HEK293 (cell line): ENCODE measurements at regions not wholly inside any gene's neighbourhood (a gene's known extent, or its start where the extent isn't known, plus 50 kb on each side); places are given as distances from the start of the nearest gene placed in this dataset.

Experiments
- CTCF ChIA-PET: fragments of 350-600 bp; formaldehyde crosslinking; extraction: SDS; loops from one replicate; lab custom pipeline; 2021; ENCODE audit warnings: antibody characterized with exemption; lab: Yijun Ruan, JAX
- POLR2A ChIA-PET: fragments of 300-600 bp; formaldehyde crosslinking; extraction: SDS; loops from one replicate; lab custom pipeline; 2020; ENCODE audit warnings: antibody characterized with exemption, inconsistent platforms; lab: Yijun Ruan, JAX
- H3K27ac ChIP-seq: fragments of 200-500 bp; sonication (Bioruptor generic); 2 replicates; pipeline ENCODE4 v1.5.1; 2014; ENCODE audit warnings: low read depth, low read length, control low read depth, inconsistent platforms; ENCODE audit errors: extremely low read depth
- H3K36me3 ChIP-seq, 2 experiments: fragments of 200-500 bp in 1 of 2; sonication (Bioruptor generic) in 1 of 2; 1 replicate in 1 of 2; 2 replicates in 1 of 2; pipeline ENCODE4 v1.5.1; 2014 to 2017; ENCODE audit warnings: inconsistent platforms in 2 of 2, low read length in 2 of 2; ENCODE audit not compliant: control insufficient read depth in 2 of 2, insufficient read depth in 1 of 2
- H3K4me1 ChIP-seq: fragments of 200-500 bp; sonication (Bioruptor generic); 2 replicates; pipeline ENCODE4 v1.5.1; 2014; ENCODE audit warnings: mild to moderate bottlenecking, low read length, inconsistent platforms; ENCODE audit not compliant: control insufficient read depth, insufficient read depth
- H3K4me3 ChIP-seq: 2 replicates; pipeline ENCODE4 v1.5.1; 2011; ENCODE audit warnings: low read depth, mild to moderate bottlenecking, control low read depth, low read length, moderate library complexity
- H3K9me3 ChIP-seq: fragments of 200-500 bp; sonication (Bioruptor generic); 2 replicates; pipeline ENCODE4 v1.5.1; 2014; ENCODE audit warnings: low read depth, low read length, inconsistent platforms; ENCODE audit not compliant: control insufficient read depth, insufficient read depth
- GLI2 ChIP-seq: fragments of 450-650 bp; formaldehyde crosslinking; IDR thresholded peaks from 2 replicates; pipeline ENCODE4; 2017; ENCODE audit warnings: missing biosample characterization, missing genetic modification characterization, low read depth, borderline replicate concordance
- KLF16 ChIP-seq: fragments of 450-650 bp; formaldehyde crosslinking; IDR thresholded peaks from 2 replicates; pipeline ENCODE4 v1.5.1; 2017; ENCODE audit warnings: missing biosample characterization, missing genetic modification characterization
- KLF9 ChIP-seq: fragments of 450-650 bp; formaldehyde crosslinking; IDR thresholded peaks from 2 replicates; pipeline ENCODE4 v1.5.1; 2016; ENCODE audit warnings: missing biosample characterization, missing genetic modification characterization, low read depth
- ZBTB10 ChIP-seq: fragments of 450-650 bp; formaldehyde crosslinking; IDR thresholded peaks from 2 replicates; pipeline ENCODE4 v1.5.1; 2016; ENCODE audit warnings: missing biosample characterization, missing genetic modification characterization
- ZBTB20 ChIP-seq: fragments of 450-650 bp; formaldehyde crosslinking; IDR thresholded peaks from 2 replicates; pipeline ENCODE4 v1.5.1; 2016; ENCODE audit warnings: missing biosample characterization, missing genetic modification characterization
- ZBTB7A ChIP-seq: fragments of 450-650 bp; formaldehyde crosslinking; IDR thresholded peaks from 2 replicates; pipeline ENCODE4 v1.5.1; 2016; ENCODE audit warnings: low read depth, missing biosample characterization, missing genetic modification characterization
- ZFP3 ChIP-seq: fragments of 450-650 bp; formaldehyde crosslinking; IDR thresholded peaks from 2 replicates; pipeline ENCODE4 v1.5.1; 2016; ENCODE audit warnings: low read depth, missing biosample characterization, missing genetic modification characterization
- ZNF302 ChIP-seq: fragments of 450-650 bp; formaldehyde crosslinking; IDR thresholded peaks from 2 replicates; pipeline ENCODE4 v1.5.1; 2016; ENCODE audit warnings: missing biosample characterization, missing genetic modification characterization, low read depth
- ZNF324 ChIP-seq: fragments of 450-650 bp; formaldehyde crosslinking; IDR thresholded peaks from 2 replicates; pipeline ENCODE4 v1.5.1; 2016; ENCODE audit warnings: missing biosample characterization, missing genetic modification characterization
- ZNF423 ChIP-seq: fragments of 450-650 bp; formaldehyde crosslinking; IDR thresholded peaks from 2 replicates; pipeline ENCODE4 v1.5.1; 2016; ENCODE audit warnings: missing biosample characterization, missing genetic modification characterization
- ZNF449 ChIP-seq: fragments of 450-650 bp; formaldehyde crosslinking; IDR thresholded peaks from 2 replicates; pipeline ENCODE4 v1.5.1; 2017; ENCODE audit warnings: missing biosample characterization, mild to moderate bottlenecking, missing genetic modification characterization, moderate library complexity
- ZNF513 ChIP-seq: fragments of 450-650 bp; IDR thresholded peaks from 2 replicates; pipeline ENCODE4 v1.5.1; 2018; ENCODE audit warnings: missing biosample characterization, missing genetic modification characterization
- ZNF529 ChIP-seq: fragments of 450-650 bp; formaldehyde crosslinking; IDR thresholded peaks from 2 replicates; pipeline ENCODE4 v1.5.1; 2017; ENCODE audit warnings: missing genetic modification characterization, missing biosample characterization; ENCODE audit not compliant: insufficient replicate concordance
- ZNF560 ChIP-seq: fragments of 450-650 bp; formaldehyde crosslinking; IDR thresholded peaks from 2 replicates; pipeline ENCODE4 v1.5.1; 2017; ENCODE audit warnings: missing biosample characterization, missing genetic modification characterization, borderline replicate concordance
- ZNF585B ChIP-seq: fragments of 450-650 bp; formaldehyde crosslinking; IDR thresholded peaks from 2 replicates; pipeline ENCODE4 v1.5.1; 2016; ENCODE audit warnings: missing biosample characterization, missing genetic modification characterization

GRCh38 chr4:28167411-28167810, 1306.8 kb downstream of the STIM2 start:
- Histone ChIP-seq H3K27ac (no peak overlapping the region), H3K9me3 (no peaks in the 10 kb centered on the region), H3K4me1 (no peaks in the 10 kb centered on the region), H3K36me3 (no peaks in the 10 kb centered on the region), H3K4me3 (no peak overlapping the region)
- TF ChIP-seq ZNF302 (tag by site-specific recombination) = no peak
- CTCF ChIA-PET = no interaction called here
- POLR2A ChIA-PET = no interaction called here

- no peaks in the 10 kb centered on the region for H3K36me3 ChIP-seq
- no peaks in the 10 kb centered on the region for H3K9me3 ChIP-seq
- TF ChIP-seq ZNF585B (no peak), ZBTB7A (tag by site-specific recombination) (no peak), KLF16 (tag by site-specific recombination) (no peak), ZNF560 (tag by site-specific recombination) (no peak), ZNF529 (tag by site-specific recombination) (no peak), ZFP3 (tag by site-specific recombination) (no peak), ZNF449 (tag by site-specific recombination) (no peak), GLI2 (tag by site-specific recombination) (no peak), ZNF513 (tag by site-specific recombination) (no peak)
- H3K4me3 ChIP-seq = no peak overlapping the region
- no peaks in the 10 kb centered on the region for H3K4me1 ChIP-seq
- ChIA-PET POLR2A (no interaction called here), CTCF (no interaction called here)
- H3K27ac ChIP-seq = no peak overlapping the region
Observed at GRCh38 chr4:28176942-28177341, 1316.3 kb downstream of the STIM2 start.

- ChIA-PET POLR2A (no interaction called here), CTCF (no interaction called here)
- Histone ChIP-seq H3K4me1 (no peaks in the 10 kb centered on the region), H3K36me3 (no peaks in the 10 kb centered on the region), H3K4me3 (no peak overlapping the region), H3K9me3 (no peaks in the 10 kb centered on the region), H3K27ac (no peak overlapping the region)
- no peak for TF ChIP-seq ZBTB10 (tag by site-specific recombination)
Observed at GRCh38 chr4:28177641-28178040, 1317.0 kb downstream of the STIM2 start.

GRCh38 chr4:28179126-28179525, 1318.5 kb downstream of the STIM2 start:
- H3K27ac ChIP-seq = no peak overlapping the region
- TF ChIP-seq KLF16 (tag by site-specific recombination) (no peak), ZBTB20 (no peak), ZBTB10 (tag by site-specific recombination) (no peak), ZNF324 (tag by site-specific recombination) (no peak), ZNF423 (no peak), KLF9 (tag by site-specific recombination) (no peak)
- H3K9me3 ChIP-seq = no peaks in the 10 kb centered on the region
- no peaks in the 10 kb centered on the region for H3K36me3 ChIP-seq
- H3K4me3 ChIP-seq = no peak overlapping the region
- ChIA-PET POLR2A (no interaction called here), CTCF (no interaction called here)
- no peaks in the 10 kb centered on the region for H3K4me1 ChIP-seq
